ENCODE measurements at regions not wholly inside any gene's neighbourhood (a gene's known extent, or its start where the extent isn't known, plus 50 kb on each side); places are given as distances from the start of the nearest gene placed in this dataset.

- no peak for TF ChIP-seq HMGXB4 (CRISPR knock-in tag; IDR thresholded peaks at IDR 0.05)
- no peak for TF ChIP-seq ATF2 (CRISPR knock-in tag; IDR thresholded peaks at IDR 0.05; ENCODE audit: borderline replicate concordance, low read depth)
- TF ChIP-seq, protein P1, sequence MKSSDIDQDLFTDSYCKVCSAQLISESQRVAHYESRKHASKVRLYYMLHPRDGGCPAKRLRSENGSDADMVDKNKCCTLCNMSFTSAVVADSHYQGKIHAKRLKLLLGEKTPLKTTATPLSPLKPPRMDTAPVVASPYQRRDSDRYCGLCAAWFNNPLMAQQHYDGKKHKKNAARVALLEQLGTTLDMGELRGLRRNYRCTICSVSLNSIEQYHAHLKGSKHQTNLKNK (CRISPR knock-in tag; IDR thresholded peaks at IDR 0.05) = no peak
- no peak for TF ChIP-seq NR1H2 (CRISPR knock-in tag; IDR thresholded peaks at IDR 0.05)
- no peak for TF ChIP-seq ZNF671 (CRISPR knock-in tag; IDR thresholded peaks at IDR 0.05)
These were observed 275.5 kb upstream of the B3GAT1 start (continued) for GRCh38 chr11:134687548-134687947.

- H3K27me3 Mint-ChIP-seq (ENCODE audit: low read depth) = no peaks in the 10 kb centered on the region; the same call in 1 of the 2 replicates
- no peak for DNase-seq (ENCODE audit: low spot score)
- peak; percentile 67; the same call in 1 of the 2 replicates for ATAC-seq
- TF ChIP-seq ZNF416 (CRISPR knock-in tag; IDR thresholded peaks at IDR 0.05) (no peak), NR3C1 (CRISPR knock-in tag; conservative IDR thresholded peaks at IDR 0.05; ENCODE audit: low read depth) (no peak), ZBTB43 (CRISPR knock-in tag; IDR thresholded peaks at IDR 0.05) (no peak)
- no peak overlapping the region for H3K27ac Mint-ChIP-seq
- H3K4me1 Mint-ChIP-seq = no peaks in the 10 kb centered on the region
- ChIA-PET POLR2A (no interaction called here), CTCF (interaction anchor here (0.7 to 1.8 kb wide), 5 partner anchors 39 to 132 kb away, joined by 3 to 6 read pairs (median 3); no protein-coding TSS in a partner anchor)
- H3K4me3 Mint-ChIP-seq = no peak overlapping the region
- no peaks in the 10 kb centered on the region for H3K36me3 Mint-ChIP-seq
- H3K9me3 Mint-ChIP-seq = peaks cover 4% of the 10 kb centered on the region; the same call in 1 of the 2 replicates
These were observed 274.5 kb upstream of the B3GAT1 start for GRCh38 chr11:134686460-134687061.

DNA sequence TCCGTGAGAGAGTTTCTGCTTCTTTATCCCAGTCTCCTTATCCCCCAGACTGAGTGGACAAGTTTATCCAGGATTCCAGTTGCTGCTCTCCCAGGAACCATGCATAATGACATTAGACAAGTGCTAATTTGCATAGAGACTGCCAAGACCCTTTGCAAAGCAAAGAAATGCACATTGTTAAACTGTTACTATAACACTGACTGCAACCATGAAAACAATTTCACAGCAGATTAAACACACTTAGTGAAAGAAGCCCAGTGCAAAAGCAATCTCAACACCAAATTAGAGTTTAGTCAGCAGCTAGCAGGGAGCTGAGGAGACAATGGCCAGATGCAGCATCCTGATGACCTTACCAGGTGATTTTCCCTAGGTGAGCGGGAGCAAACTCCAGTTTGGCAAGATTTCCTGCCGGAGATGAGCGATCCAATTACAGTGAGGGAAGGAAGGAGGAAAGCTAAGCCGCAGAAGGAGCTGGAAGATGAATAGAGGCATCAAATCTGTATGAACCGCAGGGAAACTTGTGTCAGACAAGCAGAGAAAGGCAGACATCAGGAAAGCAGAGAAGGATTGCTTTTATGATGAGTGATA is 273.8 kb upstream of the B3GAT1 start:
- ATAC-seq = no peak
- CTCF ChIA-PET = interaction anchor here (0.7 to 1.8 kb wide), 5 partner anchors 40 to 133 kb away, joined by 3 to 6 read pairs (median 3); no protein-coding TSS in a partner anchor
- POLR2A ChIA-PET = no interaction called here
- H3K36me3 Mint-ChIP-seq = no peaks in the 10 kb centered on the region
- no peak for DNase-seq (ENCODE audit: low spot score)
- H3K27me3 Mint-ChIP-seq (ENCODE audit: low read depth) = no peaks in the 10 kb centered on the region; the same call in 1 of the 2 replicates
- H3K4me1 Mint-ChIP-seq = no peaks in the 10 kb centered on the region
- no peaks in the 10 kb centered on the region for H3K9me3 Mint-ChIP-seq
- no peak overlapping the region for H3K27ac Mint-ChIP-seq
- no peak overlapping the region for H3K4me3 Mint-ChIP-seq
- TF ChIP-seq USF2 (CRISPR knock-in tag; IDR thresholded peaks at IDR 0.05) = no peak
- TF ChIP-seq E2F1 (CRISPR knock-in tag; IDR thresholded peaks at IDR 0.05) = no peak
- no peak for TF ChIP-seq AFF4 (CRISPR knock-in tag; IDR thresholded peaks at IDR 0.05; ENCODE audit: borderline replicate concordance)
- no peak for TF ChIP-seq ZNF396 (CRISPR knock-in tag; IDR thresholded peaks at IDR 0.05; ENCODE audit: borderline replicate concordance)
- TF ChIP-seq, protein P2, sequence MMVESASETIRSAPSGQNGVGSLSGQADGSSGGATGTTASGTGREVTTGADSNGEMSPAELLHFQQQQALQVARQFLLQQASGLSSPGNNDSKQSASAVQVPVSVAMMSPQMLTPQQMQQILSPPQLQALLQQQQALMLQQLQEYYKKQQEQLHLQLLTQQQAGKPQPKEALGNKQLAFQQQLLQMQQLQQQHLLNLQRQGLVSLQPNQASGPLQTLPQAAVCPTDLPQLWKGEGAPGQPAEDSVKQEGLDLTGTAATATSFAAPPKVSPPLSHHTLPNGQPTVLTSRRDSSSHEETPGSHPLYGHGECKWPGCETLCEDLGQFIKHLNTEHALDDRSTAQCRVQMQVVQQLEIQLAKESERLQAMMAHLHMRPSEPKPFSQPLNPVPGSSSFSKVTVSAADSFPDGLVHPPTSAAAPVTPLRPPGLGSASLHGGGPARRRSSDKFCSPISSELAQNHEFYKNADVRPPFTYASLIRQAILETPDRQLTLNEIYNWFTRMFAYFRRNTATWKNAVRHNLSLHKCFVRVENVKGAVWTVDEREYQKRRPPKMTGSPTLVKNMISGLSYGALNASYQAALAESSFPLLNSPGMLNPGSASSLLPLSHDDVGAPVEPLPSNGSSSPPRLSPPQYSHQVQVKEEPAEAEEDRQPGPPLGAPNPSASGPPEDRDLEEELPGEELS (CRISPR knock-in tag; IDR thresholded peaks at IDR 0.05) = no peak
- TF ChIP-seq, protein P3, sequence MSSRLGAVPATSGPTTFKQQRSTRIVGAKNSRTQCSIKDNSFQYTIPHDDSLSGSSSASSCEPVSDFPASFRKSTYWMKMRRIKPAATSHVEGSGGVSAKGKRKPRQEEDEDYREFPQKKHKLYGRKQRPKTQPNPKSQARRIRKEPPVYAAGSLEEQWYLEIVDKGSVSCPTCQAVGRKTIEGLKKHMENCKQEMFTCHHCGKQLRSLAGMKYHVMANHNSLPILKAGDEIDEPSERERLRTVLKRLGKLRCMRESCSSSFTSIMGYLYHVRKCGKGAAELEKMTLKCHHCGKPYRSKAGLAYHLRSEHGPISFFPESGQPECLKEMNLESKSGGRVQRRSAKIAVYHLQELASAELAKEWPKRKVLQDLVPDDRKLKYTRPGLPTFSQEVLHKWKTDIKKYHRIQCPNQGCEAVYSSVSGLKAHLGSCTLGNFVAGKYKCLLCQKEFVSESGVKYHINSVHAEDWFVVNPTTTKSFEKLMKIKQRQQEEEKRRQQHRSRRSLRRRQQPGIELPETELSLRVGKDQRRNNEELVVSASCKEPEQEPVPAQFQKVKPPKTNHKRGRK (CRISPR knock-in tag; IDR thresholded peaks at IDR 0.05; ENCODE audit: borderline replicate concordance) = no peak
- TF ChIP-seq CREM (CRISPR knock-in tag; IDR thresholded peaks at IDR 0.05) = no peak
- no peak for TF ChIP-seq RORB (CRISPR knock-in tag; IDR thresholded peaks at IDR 0.05)

Data from WTC11 (cell line).